Activated B cell treated with CpG ODN at 0.5 μM for 24 hours (primary cell): ENCODE measurements at regions not wholly inside any gene's neighbourhood (a gene's known extent, or its start where the extent isn't known, plus 50 kb on each side); places are given as distances from the start of the nearest gene placed in this dataset.

Experiments
- ATAC-seq: fragments of 200-7000 bp; cut with Tn5 transposase; one replicate; pipeline ENCODE4 v1.10.0; 2021; ENCODE audit warnings: low read depth, mild to moderate bottlenecking, moderate library complexity
- CTCF ChIA-PET: fragments of 350-600 bp; sonication (Branson Sonifier 250); formaldehyde crosslinking; loops from one replicate; lab custom pipeline; 2021; ENCODE audit warnings: antibody characterized with exemption; lab: Charles Lee
- POLR2A ChIA-PET: fragments of 350-600 bp; sonication (Branson Sonifier 250); formaldehyde crosslinking; loops from one replicate; lab custom pipeline; 2021; ENCODE audit warnings: antibody characterized with exemption; lab: Charles Lee
- DNase-seq: peaks from one replicate; pipeline ENCODE4 v3.0.0; 2022
- H3K27ac Mint-ChIP-seq: one replicate; pipeline ENCODE4 v1.8.0; 2020; ENCODE audit warnings: mixed read lengths
- H3K27me3 Mint-ChIP-seq: one replicate; pipeline ENCODE4 v1.8.0; 2021; ENCODE audit warnings: mixed read lengths
- H3K36me3 Mint-ChIP-seq: one replicate; pipeline ENCODE4 v1.8.0; 2021; ENCODE audit warnings: low read depth, mixed read lengths
- H3K4me1 Mint-ChIP-seq: one replicate; pipeline ENCODE4 v1.8.0; 2021; ENCODE audit warnings: mixed read lengths
- H3K4me3 Mint-ChIP-seq: one replicate; pipeline ENCODE4 v1.8.0; 2020; ENCODE audit warnings: mild to moderate bottlenecking, mixed read lengths
- H3K9me3 Mint-ChIP-seq: one replicate; pipeline ENCODE4 v1.8.0; 2020; ENCODE audit warnings: mixed read lengths
- intact Hi-C: fragments of 100-400 bp; cut with micrococcal nuclease; formaldehyde crosslinking; loops from one replicate; pipeline ENCODE4 v1.15.1; 2024
- TF ChIP-seq, protein P1 (sequence below): fragments of 200-600 bp; IDR thresholded peaks from one replicate; pipeline ENCODE4 v1.8.0; 2022; ENCODE audit warnings: antibody characterized with exemption, mild to moderate bottlenecking

DNA sequence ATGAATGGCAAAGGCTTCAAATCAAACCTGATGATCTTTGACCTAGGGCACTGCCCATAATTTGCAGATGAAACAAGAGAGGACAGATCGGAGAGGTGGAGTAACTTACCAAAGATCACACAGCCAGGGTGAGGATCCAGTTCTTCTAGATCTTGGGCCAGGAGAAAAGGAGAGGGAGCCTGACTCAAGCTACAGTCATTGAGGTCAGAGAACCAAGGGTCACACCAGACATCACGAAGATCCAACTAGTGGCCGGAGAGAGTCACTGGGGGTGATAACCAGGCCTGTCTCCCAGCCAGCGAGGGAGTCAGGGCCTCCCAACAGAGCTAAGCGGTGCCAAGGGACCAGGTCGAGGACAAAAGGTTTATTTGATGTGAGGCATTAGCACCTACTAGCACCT is 115.0 kb downstream of the RIPK4 start:
- Mint-ChIP-seq H3K4me1 (no peaks in the 10 kb centered on the region), H3K27me3 (peaks cover 15% of the 10 kb centered on the region), H3K27ac (no peak overlapping the region), H3K4me3 (no peak overlapping the region), H3K9me3 (no peaks in the 10 kb centered on the region), H3K36me3 (no peaks in the 10 kb centered on the region)
- ATAC-seq, result no peak
- POLR2A ChIA-PET, result no interaction called here
- CTCF ChIA-PET, result no interaction called here
- DNase-seq, result no peak
- intact Hi-C loops, result no loop called here
- TF ChIP-seq, protein P1, sequence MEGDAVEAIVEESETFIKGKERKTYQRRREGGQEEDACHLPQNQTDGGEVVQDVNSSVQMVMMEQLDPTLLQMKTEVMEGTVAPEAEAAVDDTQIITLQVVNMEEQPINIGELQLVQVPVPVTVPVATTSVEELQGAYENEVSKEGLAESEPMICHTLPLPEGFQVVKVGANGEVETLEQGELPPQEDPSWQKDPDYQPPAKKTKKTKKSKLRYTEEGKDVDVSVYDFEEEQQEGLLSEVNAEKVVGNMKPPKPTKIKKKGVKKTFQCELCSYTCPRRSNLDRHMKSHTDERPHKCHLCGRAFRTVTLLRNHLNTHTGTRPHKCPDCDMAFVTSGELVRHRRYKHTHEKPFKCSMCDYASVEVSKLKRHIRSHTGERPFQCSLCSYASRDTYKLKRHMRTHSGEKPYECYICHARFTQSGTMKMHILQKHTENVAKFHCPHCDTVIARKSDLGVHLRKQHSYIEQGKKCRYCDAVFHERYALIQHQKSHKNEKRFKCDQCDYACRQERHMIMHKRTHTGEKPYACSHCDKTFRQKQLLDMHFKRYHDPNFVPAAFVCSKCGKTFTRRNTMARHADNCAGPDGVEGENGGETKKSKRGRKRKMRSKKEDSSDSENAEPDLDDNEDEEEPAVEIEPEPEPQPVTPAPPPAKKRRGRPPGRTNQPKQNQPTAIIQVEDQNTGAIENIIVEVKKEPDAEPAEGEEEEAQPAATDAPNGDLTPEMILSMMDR, result no peak

DNA sequence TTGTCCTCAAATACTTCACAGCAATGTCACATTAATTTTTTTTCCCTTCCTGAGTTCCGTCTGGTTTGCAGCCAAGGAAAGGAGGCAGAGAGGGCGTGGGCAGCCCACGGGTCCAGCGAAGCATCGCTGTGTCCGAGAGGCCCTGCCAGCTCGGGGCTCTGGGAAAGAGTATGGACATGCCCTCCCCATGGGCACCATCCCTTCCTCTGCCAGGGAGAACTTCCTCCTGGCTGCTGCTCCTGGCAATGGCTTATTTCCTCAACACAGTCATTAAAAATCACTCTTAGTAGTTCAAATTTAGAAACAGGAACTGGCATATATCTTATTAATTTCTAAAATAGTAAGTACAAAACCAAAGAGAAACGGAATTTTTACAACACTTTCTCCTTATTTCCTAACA is 115.4 kb downstream of the RIPK4 start:
- Mint-ChIP-seq H3K27me3 (peaks cover 15% of the 10 kb centered on the region), H3K4me1 (no peaks in the 10 kb centered on the region), H3K4me3 (no peak overlapping the region), H3K27ac (no peak overlapping the region), H3K9me3 (no peaks in the 10 kb centered on the region), H3K36me3 (no peaks in the 10 kb centered on the region)
- TF ChIP-seq, protein P1, result no peak
- no peak for ATAC-seq
- intact Hi-C loops, result no loop called here
- ChIA-PET POLR2A (no interaction called here), CTCF (no interaction called here)
- no peak for DNase-seq

DNA sequence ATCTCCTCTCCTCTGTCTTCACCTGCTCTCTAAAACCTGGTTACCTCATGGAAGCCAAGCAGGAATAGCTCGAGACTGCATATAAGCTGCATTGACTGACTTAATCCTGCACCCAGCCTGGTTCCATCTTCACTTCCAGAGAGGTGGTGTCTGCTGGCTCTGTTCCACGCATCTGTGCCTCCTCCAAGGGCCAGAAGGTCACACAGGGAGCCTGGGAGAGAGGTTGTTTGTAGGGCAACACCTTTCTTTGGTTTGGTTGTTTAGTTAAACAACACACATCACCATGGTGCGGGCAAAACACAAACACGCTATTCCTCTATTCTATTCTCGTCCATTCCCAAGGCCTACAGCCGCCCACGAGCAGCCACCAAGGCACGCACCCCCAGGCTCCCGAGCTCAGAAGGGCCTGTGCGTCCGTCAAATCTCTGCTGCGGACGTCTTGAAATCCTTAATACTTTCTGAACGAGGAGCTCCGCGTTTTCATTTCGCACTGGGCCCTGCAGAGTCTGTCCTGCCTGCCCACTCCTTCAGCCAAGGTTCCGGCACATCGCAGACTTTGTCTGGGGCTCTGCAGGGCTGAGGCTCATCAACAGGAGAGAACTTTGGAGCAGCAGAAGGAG is 116.2 kb downstream of the RIPK4 start:
- Mint-ChIP-seq H3K27ac (no peak overlapping the region), H3K27me3 (peaks cover 15% of the 10 kb centered on the region), H3K36me3 (no peaks in the 10 kb centered on the region), H3K9me3 (no peaks in the 10 kb centered on the region), H3K4me3 (no peak overlapping the region), H3K4me1 (no peaks in the 10 kb centered on the region)
- TF ChIP-seq, protein P1, result no peak
- intact Hi-C loops, result no loop called here
- DNase-seq (no peak), ATAC-seq (no peak)
- POLR2A ChIA-PET, result no interaction called here
- CTCF ChIA-PET, result no interaction called here

DNA sequence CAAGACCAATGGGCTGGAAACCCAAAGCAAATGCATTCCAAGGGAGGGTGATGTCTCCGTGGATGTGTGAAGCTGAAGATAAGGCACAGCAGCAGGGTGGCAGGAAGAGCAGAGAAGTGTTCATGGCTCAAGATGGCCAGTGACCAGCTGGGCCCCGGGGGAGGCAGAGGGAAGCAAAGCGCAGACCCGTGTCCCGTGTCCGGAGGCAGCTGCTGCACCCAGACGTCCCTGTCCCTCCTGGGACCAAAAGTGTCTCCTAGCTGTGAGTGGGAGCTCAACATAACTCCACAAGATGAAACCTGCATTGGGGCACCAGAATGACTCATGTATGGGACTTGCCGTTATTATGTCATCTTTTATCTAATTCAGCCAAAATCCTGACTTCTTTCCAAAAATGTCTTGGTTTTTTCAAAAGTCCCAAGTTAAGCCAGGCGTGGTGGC is 118.2 kb downstream of the RIPK4 start:
- DNase-seq, result no peak
- no peak for ATAC-seq
- TF ChIP-seq, protein P1, result no peak

DNA sequence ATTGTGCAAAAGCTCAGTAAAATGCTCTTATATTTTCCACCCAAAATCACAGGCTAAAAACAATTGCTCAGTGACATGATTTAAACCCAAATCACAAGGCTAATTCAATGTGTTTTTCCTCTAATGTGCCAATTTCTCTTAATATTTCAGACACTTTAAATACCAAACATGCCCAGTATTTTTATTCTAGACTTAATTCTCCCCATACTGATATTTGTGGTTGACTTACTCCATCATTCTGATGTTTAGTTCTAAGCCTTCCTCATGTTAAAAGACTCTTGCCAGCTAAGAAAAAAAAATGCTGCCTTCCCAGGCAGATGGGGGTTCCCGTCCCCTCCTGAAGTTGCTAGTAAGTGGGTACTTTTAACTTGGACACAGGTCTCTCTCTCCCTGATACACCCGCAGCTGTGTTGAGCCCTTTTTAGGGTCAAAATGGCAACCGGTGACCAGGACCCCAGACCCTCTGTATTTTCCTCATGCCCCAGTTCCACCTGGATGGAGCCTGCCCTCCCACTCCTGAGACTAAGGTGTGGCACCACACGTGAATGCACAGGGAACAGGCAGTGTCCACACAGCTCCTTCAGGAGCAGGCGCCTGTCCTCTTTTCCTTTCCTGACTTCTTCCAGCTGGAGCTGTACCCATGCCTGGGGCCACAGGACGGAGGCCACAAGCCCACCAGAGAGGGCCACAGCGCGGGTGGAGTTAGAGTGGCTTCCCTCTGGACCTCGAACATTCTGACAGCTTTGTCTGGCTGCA is 118.9 kb downstream of the RIPK4 start:
- Mint-ChIP-seq H3K27me3 (peaks cover 11% of the 10 kb centered on the region), H3K36me3 (no peaks in the 10 kb centered on the region), H3K4me1 (no peaks in the 10 kb centered on the region), H3K4me3 (no peak overlapping the region), H3K9me3 (no peaks in the 10 kb centered on the region), H3K27ac (no peak overlapping the region)
- no peak for ATAC-seq
- CTCF ChIA-PET, result no interaction called here
- no peak for DNase-seq
- intact Hi-C loops, result no loop called here
- TF ChIP-seq, protein P1, result no peak
- POLR2A ChIA-PET, result no interaction called here

More for the DNA sequence above, 118.2 kb downstream of the RIPK4 start:
- Mint-ChIP-seq H3K36me3 (no peaks in the 10 kb centered on the region), H3K4me3 (no peak overlapping the region), H3K27ac (no peak overlapping the region), H3K9me3 (no peaks in the 10 kb centered on the region), H3K4me1 (no peaks in the 10 kb centered on the region), H3K27me3 (peaks cover 11% of the 10 kb centered on the region)
- CTCF ChIA-PET, result no interaction called here
- intact Hi-C loops, result no loop called here
- POLR2A ChIA-PET, result no interaction called here
